Retinal pigment epithelial cell (primary cell): ENCODE measurements at regions not wholly inside any gene's neighbourhood (a gene's known extent, or its start where the extent isn't known, plus 50 kb on each side); places are given as distances from the start of the nearest gene placed in this dataset.

Experiments
- DNase-seq: peaks from one replicate; pipeline ENCODE4 v3.0.0-alpha.2; 2010; ENCODE audit warnings: low read depth
- H3K4me3 ChIP-seq: 2 replicates; pipeline ENCODE4 v1.5.1; 2011; ENCODE audit warnings: mild to moderate bottlenecking, low read length, control low read depth, moderate library complexity
- CTCF ChIP-seq: conservative IDR thresholded peaks from 2 replicates; pipeline ENCODE4 v1.5.1; 2011; ENCODE audit warnings: low read depth, low read length, control low read depth, inconsistent platforms

- DNase-seq = no peak
- no peak overlapping the region for H3K4me3 ChIP-seq
- no peak for TF ChIP-seq CTCF
Observed at GRCh38 chr12:115114140-115114539, 430.2 kb upstream of the TBX3 start.

DNA sequence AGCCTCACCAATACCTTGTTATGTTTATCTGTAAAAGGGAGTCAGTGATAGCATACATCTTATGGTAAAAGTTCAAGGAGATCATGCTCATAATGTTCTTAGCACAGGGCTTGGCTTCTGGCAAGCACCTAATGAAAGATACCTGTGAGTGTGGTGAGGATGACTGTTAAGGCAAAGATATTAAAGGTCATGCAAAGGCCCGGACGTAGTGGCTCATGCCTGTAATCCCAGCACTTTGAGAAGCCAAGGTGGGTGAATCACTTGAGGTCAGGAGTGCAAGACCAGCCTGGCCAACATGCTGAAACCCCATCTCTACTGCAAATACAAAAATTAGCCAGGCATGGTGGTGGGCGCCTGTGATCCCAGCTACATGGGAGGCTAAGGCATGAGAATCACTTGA lies 425.9 kb upstream of the TBX3 start:
- no peak for DNase-seq
- TF ChIP-seq CTCF = no peak

DNA sequence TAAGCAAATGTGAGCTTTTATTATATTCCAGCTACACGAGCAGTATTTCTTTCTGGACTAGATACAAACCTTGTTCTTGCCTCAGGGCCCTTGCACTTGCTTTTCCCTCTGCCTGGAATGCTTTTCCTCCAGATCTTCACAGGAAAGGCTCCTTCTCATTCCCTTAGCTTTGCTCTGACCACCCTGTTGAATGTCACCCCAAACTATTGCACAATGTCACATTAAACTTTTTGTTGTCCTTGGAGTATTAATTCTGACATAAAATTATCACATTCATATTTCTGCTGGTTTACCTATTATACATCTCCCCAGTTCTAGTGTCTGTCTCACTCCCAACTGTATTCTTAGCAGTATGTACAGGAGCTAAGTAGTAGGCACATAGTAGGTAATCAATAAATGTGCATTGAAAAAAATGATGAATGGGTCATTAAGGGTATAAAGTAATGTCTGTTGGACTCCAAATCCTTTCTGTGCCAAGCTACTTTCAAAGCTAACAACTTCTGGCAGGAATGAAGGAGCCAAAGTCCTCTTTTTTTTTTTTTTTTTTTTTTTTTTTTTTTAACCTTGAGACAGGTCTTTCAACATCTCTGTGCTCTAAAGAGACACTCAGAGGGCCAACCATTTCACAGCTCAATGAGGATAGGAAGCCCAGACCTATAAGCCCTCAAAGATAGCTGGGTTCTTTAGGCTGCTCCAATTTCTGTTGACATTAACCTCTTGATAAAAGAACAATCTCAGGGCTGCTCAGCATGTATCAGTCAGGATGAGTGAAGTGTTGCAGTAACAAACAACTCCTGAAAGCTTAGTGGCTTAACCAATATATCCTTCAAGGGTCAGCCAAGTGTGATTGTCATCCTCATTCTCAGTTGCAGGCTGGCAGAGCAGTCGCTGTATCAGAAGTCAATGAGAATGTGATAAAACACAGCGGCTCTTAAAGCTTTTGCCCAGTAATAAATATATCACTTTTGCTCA lies 424.4 kb upstream of the TBX3 start:
- no peak for DNase-seq
- TF ChIP-seq CTCF = no peak
- no peak overlapping the region for H3K4me3 ChIP-seq

More for the DNA sequence above, 425.9 kb upstream of the TBX3 start:
- no peak overlapping the region for H3K4me3 ChIP-seq

- no peak overlapping the region for H3K4me3 ChIP-seq
- TF ChIP-seq CTCF = no peak
- DNase-seq = no peak
Observed at GRCh38 chr12:115103884-115104883, 420.2 kb upstream of the TBX3 start.

DNA sequence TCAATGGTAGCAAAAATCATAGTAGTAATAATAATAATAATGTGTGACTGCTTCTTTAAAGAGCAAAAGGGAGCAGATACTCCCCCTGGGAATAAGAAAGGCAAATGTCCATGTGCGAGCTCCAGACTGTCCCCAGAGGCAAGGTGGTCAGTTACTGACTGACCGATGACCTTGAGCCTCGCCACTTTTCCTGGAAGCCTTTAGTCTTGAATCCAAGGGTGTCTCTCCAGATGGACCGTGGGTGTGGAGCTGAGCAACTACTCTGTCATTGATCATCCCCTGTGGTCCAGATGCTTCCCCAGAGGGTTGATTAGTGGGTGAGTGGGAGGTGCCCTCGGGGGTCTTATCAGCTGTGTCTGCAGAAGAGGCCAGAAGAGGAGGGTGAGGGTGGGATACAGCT lies 418.5 kb upstream of the TBX3 start:
- no peak overlapping the region for H3K4me3 ChIP-seq
- no peak for TF ChIP-seq CTCF
- no peak for DNase-seq

DNA sequence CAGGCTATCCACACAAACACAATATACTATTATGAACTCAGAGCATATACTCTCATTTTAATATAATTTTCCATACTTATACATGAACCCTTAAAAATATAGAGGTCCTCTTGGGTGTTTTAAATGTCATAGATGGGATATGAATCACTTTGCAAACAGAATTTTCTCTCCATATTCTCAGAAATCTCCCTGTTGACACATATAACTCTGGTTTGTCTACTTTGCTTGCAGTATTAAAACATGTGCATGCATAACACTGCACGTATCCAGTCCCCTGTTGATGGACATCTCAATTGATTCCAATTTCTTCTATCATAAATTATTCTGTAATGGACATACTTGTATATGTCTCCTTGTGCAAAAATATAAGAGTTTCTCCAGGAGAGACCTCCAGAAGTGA lies 417.5 kb upstream of the TBX3 start:
- TF ChIP-seq CTCF = no peak

More for the DNA sequence above, 417.5 kb upstream of the TBX3 start:
- DNase-seq = no peak
- H3K4me3 ChIP-seq = no peak overlapping the region
